ENCODE measurements at regions not wholly inside any gene's neighbourhood (a gene's known extent, or its start where the extent isn't known, plus 50 kb on each side); places are given as distances from the start of the nearest gene placed in this dataset.

DNA sequence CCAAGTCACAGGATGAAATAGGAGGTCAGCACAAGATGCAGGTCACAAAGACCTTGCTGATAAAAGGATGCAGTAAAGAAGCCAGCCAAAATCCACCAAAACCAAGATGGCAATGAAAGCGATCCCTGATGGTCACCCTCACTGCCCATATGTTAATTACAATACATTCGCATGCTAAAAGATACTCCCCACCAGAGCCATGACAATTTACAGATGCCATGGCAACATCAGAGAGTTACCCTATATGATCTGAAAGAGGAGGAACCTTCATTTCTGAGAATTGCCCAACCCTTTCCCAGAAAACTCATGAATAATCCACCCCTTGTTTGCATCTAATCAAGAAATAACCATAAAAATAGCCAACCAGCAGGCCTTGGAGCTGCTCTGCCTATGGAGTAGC is 709.8 kb downstream of the METTL4 start:
- no peak for TF ChIP-seq FOXJ3 (CRISPR knock-in tag; IDR thresholded peaks at IDR 0.05)
- TF ChIP-seq TEAD4 (IDR thresholded peaks at IDR 0.05; ENCODE audit: borderline replicate concordance, insufficient read depth) = no peak
- TF ChIP-seq TAF1 (IDR thresholded peaks at IDR 0.05; ENCODE audit: borderline replicate concordance, low read depth, low read length) = no peak
- TF ChIP-seq EP300 (IDR thresholded peaks at IDR 0.05; ENCODE audit: borderline replicate concordance in 1 of 2, low read depth in 1 of 2, low read length in 1 of 2) = no peak
- TF ChIP-seq FOXM1 (IDR thresholded peaks at IDR 0.05; ENCODE audit: low read depth) = no peak
- TF ChIP-seq ELF1 (IDR thresholded peaks at IDR 0.05) = no peak
- TF ChIP-seq, protein P1, sequence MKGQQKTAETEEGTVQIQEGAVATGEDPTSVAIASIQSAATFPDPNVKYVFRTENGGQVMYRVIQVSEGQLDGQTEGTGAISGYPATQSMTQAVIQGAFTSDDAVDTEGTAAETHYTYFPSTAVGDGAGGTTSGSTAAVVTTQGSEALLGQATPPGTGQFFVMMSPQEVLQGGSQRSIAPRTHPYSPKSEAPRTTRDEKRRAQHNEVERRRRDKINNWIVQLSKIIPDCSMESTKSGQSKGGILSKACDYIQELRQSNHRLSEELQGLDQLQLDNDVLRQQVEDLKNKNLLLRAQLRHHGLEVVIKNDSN (IDR thresholded peaks at IDR 0.05; ENCODE audit: borderline replicate concordance, low read depth) = no peak
- TF ChIP-seq RAD21 (IDR thresholded peaks at IDR 0.05; ENCODE audit: low read length) = no peak
- no peak for TF ChIP-seq CHD2 (IDR thresholded peaks at IDR 0.05; ENCODE audit: low read length, partially characterized antibody)
- no peak for TF ChIP-seq NRF1 (IDR thresholded peaks at IDR 0.05; ENCODE audit: low read depth, low read length)
- TF ChIP-seq, protein P2, sequence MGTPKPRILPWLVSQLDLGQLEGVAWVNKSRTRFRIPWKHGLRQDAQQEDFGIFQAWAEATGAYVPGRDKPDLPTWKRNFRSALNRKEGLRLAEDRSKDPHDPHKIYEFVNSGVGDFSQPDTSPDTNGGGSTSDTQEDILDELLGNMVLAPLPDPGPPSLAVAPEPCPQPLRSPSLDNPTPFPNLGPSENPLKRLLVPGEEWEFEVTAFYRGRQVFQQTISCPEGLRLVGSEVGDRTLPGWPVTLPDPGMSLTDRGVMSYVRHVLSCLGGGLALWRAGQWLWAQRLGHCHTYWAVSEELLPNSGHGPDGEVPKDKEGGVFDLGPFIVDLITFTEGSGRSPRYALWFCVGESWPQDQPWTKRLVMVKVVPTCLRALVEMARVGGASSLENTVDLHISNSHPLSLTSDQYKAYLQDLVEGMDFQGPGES (IDR thresholded peaks at IDR 0.05; ENCODE audit: low read depth, low read length) = no peak
- TF ChIP-seq, protein P3, sequence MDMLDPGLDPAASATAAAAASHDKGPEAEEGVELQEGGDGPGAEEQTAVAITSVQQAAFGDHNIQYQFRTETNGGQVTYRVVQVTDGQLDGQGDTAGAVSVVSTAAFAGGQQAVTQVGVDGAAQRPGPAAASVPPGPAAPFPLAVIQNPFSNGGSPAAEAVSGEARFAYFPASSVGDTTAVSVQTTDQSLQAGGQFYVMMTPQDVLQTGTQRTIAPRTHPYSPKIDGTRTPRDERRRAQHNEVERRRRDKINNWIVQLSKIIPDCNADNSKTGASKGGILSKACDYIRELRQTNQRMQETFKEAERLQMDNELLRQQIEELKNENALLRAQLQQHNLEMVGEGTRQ (IDR thresholded peaks at IDR 0.05; ENCODE audit: borderline replicate concordance, low read depth, low read length) = no peak
- no peak for TF ChIP-seq RFX5 (IDR thresholded peaks at IDR 0.05; ENCODE audit: low read length)
- TF ChIP-seq POLR2AphosphoS5 (IDR thresholded peaks at IDR 0.05; ENCODE audit: low read depth, low read length) = no peak
- TF ChIP-seq SIN3A (IDR thresholded peaks at IDR 0.05; ENCODE audit: borderline replicate concordance, low read depth, low read length) = no peak
- TF ChIP-seq, protein P4, sequence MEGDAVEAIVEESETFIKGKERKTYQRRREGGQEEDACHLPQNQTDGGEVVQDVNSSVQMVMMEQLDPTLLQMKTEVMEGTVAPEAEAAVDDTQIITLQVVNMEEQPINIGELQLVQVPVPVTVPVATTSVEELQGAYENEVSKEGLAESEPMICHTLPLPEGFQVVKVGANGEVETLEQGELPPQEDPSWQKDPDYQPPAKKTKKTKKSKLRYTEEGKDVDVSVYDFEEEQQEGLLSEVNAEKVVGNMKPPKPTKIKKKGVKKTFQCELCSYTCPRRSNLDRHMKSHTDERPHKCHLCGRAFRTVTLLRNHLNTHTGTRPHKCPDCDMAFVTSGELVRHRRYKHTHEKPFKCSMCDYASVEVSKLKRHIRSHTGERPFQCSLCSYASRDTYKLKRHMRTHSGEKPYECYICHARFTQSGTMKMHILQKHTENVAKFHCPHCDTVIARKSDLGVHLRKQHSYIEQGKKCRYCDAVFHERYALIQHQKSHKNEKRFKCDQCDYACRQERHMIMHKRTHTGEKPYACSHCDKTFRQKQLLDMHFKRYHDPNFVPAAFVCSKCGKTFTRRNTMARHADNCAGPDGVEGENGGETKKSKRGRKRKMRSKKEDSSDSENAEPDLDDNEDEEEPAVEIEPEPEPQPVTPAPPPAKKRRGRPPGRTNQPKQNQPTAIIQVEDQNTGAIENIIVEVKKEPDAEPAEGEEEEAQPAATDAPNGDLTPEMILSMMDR (IDR thresholded peaks at IDR 0.05) = no peak
- no peak for TF ChIP-seq MXI1 (IDR thresholded peaks at IDR 0.05; ENCODE audit: low read depth, low read length)
- TF ChIP-seq, protein P5, sequence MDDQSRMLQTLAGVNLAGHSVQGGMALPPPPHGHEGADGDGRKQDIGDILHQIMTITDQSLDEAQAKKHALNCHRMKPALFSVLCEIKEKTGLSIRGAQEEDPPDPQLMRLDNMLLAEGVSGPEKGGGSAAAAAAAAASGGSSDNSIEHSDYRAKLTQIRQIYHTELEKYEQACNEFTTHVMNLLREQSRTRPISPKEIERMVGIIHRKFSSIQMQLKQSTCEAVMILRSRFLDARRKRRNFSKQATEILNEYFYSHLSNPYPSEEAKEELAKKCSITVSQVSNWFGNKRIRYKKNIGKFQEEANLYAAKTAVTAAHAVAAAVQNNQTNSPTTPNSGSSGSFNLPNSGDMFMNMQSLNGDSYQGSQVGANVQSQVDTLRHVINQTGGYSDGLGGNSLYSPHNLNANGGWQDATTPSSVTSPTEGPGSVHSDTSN (IDR thresholded peaks at IDR 0.05) = no peak
- no peak for TF ChIP-seq RCOR1 (IDR thresholded peaks at IDR 0.05; ENCODE audit: low read length)
- no peaks in the 10 kb centered on the region for H3K4me1 ChIP-seq (ENCODE audit: control insufficient read depth in 1 of 2, insufficient read depth in 2 of 2, low read depth in 1 of 2, low read length in 1 of 2)
- H3F3A ChIP-seq (replicated peaks; ENCODE audit: insufficient read depth) = no peaks in the 10 kb centered on the region
- DNase-seq = no peak
- H3K9me2 ChIP-seq = 0 out of 2 replicates have a peak, but pooled peaks cover 3% of the 10 kb centered on the region
- H4K20me1 ChIP-seq (ENCODE audit: insufficient read depth) = no peaks in the 10 kb centered on the region
- H3K27me3 ChIP-seq (ENCODE audit: insufficient read depth) = no peaks in the 10 kb centered on the region
- POLR2A ChIA-PET = no interaction called here
- no peaks in the 10 kb centered on the region for H3K79me2 ChIP-seq (ENCODE audit: insufficient read depth)
- H3K4me3 ChIP-seq (ENCODE audit: low read depth in 2 of 2, low read length in 1 of 2) = no peak overlapping the region
- CTCF ChIA-PET = no interaction called here
- H3K36me3 ChIP-seq (replicated peaks in 1 of 2; ENCODE audit: control insufficient read depth in 1 of 2, insufficient read depth in 2 of 2, low read length in 1 of 2) = no peaks in the 10 kb centered on the region
- no peak overlapping the region for H3K27ac ChIP-seq (ENCODE audit: low read depth in 2 of 2, low read length in 1 of 2)
- no peak overlapping the region for H3K4me2 ChIP-seq
- H3K9me3 ChIP-seq = no peaks in the 10 kb centered on the region
- no peak overlapping the region for H3K9ac ChIP-seq
- 48% methylated on average over 2 of the region's 2 CpGs for WGBS (ENCODE audit: low lambda C conversion rate)
- H2AFZ ChIP-seq (ENCODE audit: low read depth) = no peak overlapping the region

Measured in SK-N-SH (cell line).